Esophagus squamous epithelium (tissue), 5 donors: ENCODE measurements at regions not wholly inside any gene's neighbourhood (a gene's known extent, or its start where the extent isn't known, plus 50 kb on each side); places are given as distances from the start of the nearest gene placed in this dataset.

Experiments used
- DNase-seq: peaks from one replicate; lab custom pipeline; 2025; lab: John Stamatoyannopoulos, UW
- H3K27ac ChIP-seq, 4 donors: fragments of 200-600 bp; sonication (generic); one replicate each; pipeline ENCODE4 v1.5.1; 2016 to 2019; ENCODE audit warnings: mild to moderate bottlenecking in 1 of 4
- H3K27me3 ChIP-seq, 4 donors: fragments of 200-600 bp; sonication (generic); 1 replicate in 3 of 4; 2 replicates in 1 of 4; pipeline versions ENCODE4 v1.5.1 to v1.6.0; 2017 to 2021; ENCODE audit warnings: antibody characterized with exemption in 1 of 4
- H3K36me3 ChIP-seq, 3 donors: fragments of 200-600 bp; sonication (generic); one replicate each; pipeline ENCODE4 v1.5.1; 2016 to 2019
- H3K4me1 ChIP-seq, 3 donors: fragments of 200-600 bp; sonication (generic); one replicate each; pipeline ENCODE4 v1.5.1; 2017 to 2019
- H3K4me3 ChIP-seq, 4 donors: fragments of 200-600 bp; sonication (generic); 1 replicate in 3 of 4; 2 replicates in 1 of 4; pipeline ENCODE4 v1.5.1; 2016 to 2019; ENCODE audit warnings: mild to moderate bottlenecking in 2 of 4, moderate library complexity in 1 of 4
- H3K9me3 ChIP-seq, 3 donors: fragments of 200-600 bp; sonication (generic); one replicate each; pipeline ENCODE4 v1.5.1; 2016 to 2019
- POLR2A ChIP-seq, 4 donors: fragments of 450-650 bp; IDR thresholded peaks; one replicate each; pipeline ENCODE4 v1.6.1; 2017; ENCODE audit warnings: antibody characterized with exemption in 4 of 4, mild to moderate bottlenecking in 4 of 4, moderate library complexity in 3 of 4
- WGBS, 2 donors: methylation state at CpG; one replicate each; pipeline ENCODE4 v1.1.5; 2018; 5-methylcytosine and 5-hydroxymethylcytosine counted together
- intact Hi-C: fragments of 100-400 bp; cut with DNase I; formaldehyde crosslinking; loops from one replicate; pipeline ENCODE4 v1.15.0; 2022
- TF ChIP-seq, protein P1 (sequence below), 6 experiments: fragments of 450-650 bp in 4 of 6; fragments of 200-600 bp in 2 of 6; sonication (generic) in 2 of 6; IDR thresholded peaks; one replicate each; pipeline ENCODE4 v1.5.1; 2016 to 2019; ENCODE audit warnings: antibody characterized with exemption in 6 of 6, mild to moderate bottlenecking in 4 of 6, moderate library complexity in 4 of 6
- donor health status: DM: yes; HTN: yes; CAD: no.

GRCh38 chr5:97547430-97547829, 364.4 kb upstream of the RIOK2 start:
- H3K4me3 ChIP-seq: no peak overlapping the region
- no peaks in the 10 kb centered on the region for H3K4me1 ChIP-seq
- DNase-seq: no peak
- intact Hi-C loops: no loop called here
- 58 to 74% methylated on average over 2 of the region's 2 CpGs for WGBS, 2 donors
- no peak overlapping the region for H3K27ac ChIP-seq
- H3K9me3 ChIP-seq: no peaks in the 10 kb centered on the region
- no peaks in the 10 kb centered on the region for H3K27me3 ChIP-seq
- TF ChIP-seq POLR2A (IDR thresholded peaks at IDR 0.05): no peak
- TF ChIP-seq, protein P1, sequence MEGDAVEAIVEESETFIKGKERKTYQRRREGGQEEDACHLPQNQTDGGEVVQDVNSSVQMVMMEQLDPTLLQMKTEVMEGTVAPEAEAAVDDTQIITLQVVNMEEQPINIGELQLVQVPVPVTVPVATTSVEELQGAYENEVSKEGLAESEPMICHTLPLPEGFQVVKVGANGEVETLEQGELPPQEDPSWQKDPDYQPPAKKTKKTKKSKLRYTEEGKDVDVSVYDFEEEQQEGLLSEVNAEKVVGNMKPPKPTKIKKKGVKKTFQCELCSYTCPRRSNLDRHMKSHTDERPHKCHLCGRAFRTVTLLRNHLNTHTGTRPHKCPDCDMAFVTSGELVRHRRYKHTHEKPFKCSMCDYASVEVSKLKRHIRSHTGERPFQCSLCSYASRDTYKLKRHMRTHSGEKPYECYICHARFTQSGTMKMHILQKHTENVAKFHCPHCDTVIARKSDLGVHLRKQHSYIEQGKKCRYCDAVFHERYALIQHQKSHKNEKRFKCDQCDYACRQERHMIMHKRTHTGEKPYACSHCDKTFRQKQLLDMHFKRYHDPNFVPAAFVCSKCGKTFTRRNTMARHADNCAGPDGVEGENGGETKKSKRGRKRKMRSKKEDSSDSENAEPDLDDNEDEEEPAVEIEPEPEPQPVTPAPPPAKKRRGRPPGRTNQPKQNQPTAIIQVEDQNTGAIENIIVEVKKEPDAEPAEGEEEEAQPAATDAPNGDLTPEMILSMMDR (IDR thresholded peaks at IDR 0.05): no peak
- H3K36me3 ChIP-seq: no peaks in the 10 kb centered on the region

DNA sequence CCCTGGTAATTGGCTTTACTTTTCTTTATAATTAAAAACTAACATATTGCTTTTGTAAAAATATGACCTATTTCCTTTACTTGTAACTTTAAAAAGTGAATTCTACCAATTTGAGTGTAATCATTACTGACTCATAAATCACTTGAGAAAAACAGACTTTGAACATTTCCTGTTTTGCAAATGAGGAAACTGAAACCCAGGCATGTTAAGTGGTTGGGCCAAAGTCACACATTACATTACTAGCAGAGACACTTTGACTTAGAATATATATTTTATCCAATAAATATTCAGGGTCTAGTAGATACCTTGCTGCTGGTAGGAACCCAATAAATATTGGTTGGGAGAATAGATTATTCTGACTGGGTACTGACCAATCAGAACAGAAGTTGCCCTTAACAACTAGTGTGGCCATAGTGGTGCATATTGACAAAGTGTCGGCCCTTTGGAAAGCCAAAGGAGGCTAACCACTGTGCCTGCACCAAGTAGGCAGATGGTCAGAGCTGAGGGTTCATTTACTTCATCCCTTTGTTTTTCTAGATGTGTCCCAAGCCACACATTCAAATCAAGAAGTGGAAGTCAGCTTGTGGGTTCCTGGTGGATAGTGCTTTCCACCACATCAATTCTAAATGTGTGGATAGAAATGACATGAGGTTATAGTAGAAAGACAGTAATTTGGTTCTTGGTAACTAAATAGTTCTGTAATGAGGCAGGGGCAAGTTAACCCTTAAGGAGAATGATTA, 365.1 kb upstream of the RIOK2 start:
- intact Hi-C loops: no loop called here
- TF ChIP-seq POLR2A (IDR thresholded peaks at IDR 0.05): no peak
- TF ChIP-seq, protein P1 (IDR thresholded peaks at IDR 0.05): no peak
- Histone ChIP-seq H3K4me1 (no peaks in the 10 kb centered on the region), H3K27me3 (no peaks in the 10 kb centered on the region), H3K9me3 (no peaks in the 10 kb centered on the region), H3K27ac (no peak overlapping the region), H3K4me3 (no peak overlapping the region), H3K36me3 (no peaks in the 10 kb centered on the region)
- no peak for DNase-seq
- 56 to 100% methylated on average over 1 of the region's 1 CpG for WGBS, 2 donors

DNA sequence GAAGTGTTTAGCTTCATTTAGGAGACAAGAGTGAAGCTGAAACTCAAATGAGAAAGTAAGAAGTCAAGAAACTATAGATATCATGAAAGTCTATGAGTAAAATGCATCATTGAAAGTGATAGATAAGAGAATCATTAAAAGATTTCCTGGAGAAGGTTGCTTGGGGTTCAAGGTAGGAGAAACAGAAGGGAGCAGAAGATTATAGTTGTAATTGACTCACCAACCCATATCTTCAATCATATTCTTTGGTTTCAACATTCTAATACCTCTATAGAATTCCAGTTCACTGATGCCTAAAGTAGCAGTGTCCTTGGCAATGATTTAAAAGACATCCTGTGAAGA, 365.7 kb upstream of the RIOK2 start:
- Histone ChIP-seq H3K9me3 (no peaks in the 10 kb centered on the region), H3K36me3 (no peaks in the 10 kb centered on the region), H3K27me3 (no peaks in the 10 kb centered on the region), H3K27ac (no peak overlapping the region), H3K4me3 (no peak overlapping the region), H3K4me1 (no peaks in the 10 kb centered on the region)
- TF ChIP-seq, protein P1 (IDR thresholded peaks at IDR 0.05): no peak
- no peak for TF ChIP-seq POLR2A (IDR thresholded peaks at IDR 0.05)
- intact Hi-C loops: no loop called here
- no peak for DNase-seq

DNA sequence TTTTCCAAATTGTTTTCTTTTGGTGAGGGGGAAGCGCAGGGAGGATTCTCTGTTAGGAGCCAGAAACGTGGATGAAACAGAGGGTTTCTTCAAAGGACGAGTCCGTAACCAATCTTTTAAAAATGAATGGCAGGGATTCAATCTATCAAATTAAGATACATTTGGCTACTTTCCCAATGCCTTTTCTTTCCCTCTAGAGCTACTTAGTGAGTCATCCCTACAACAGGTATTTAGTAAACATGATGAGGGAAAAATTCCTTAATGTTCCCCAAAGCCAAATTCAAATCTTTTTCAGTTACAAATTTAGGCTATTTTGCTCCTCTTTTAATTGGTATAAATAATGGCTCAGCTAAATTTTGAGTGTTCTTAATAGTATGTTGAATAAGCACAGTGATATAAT, 366.4 kb upstream of the RIOK2 start:
- H3K4me1 ChIP-seq: no peaks in the 10 kb centered on the region
- 25 to 58% methylated on average over 4 of the region's 4 CpGs for WGBS, 2 donors
- intact Hi-C loops: no loop called here
- H3K27me3 ChIP-seq: no peaks in the 10 kb centered on the region
- no peaks in the 10 kb centered on the region for H3K9me3 ChIP-seq
- TF ChIP-seq POLR2A (IDR thresholded peaks at IDR 0.05): no peak
- TF ChIP-seq, protein P1 (IDR thresholded peaks at IDR 0.05): no peak
- DNase-seq: no peak
- no peaks in the 10 kb centered on the region for H3K36me3 ChIP-seq
- H3K4me3 ChIP-seq: no peak overlapping the region
- H3K27ac ChIP-seq: no peak overlapping the region

GRCh38 chr5:97550164-97550563, 367.1 kb upstream of the RIOK2 start:
- H3K36me3 ChIP-seq: no peaks in the 10 kb centered on the region
- no peaks in the 10 kb centered on the region for H3K27me3 ChIP-seq
- no peak overlapping the region for H3K27ac ChIP-seq
- no peak overlapping the region for H3K4me3 ChIP-seq
- no peaks in the 10 kb centered on the region for H3K4me1 ChIP-seq
- 33 to 35% methylated on average over 1 of the region's 1 CpG for WGBS, 2 donors
- TF ChIP-seq, protein P1 (IDR thresholded peaks at IDR 0.05): no peak
- no peak for TF ChIP-seq POLR2A (IDR thresholded peaks at IDR 0.05)
- intact Hi-C loops: no loop called here
- H3K9me3 ChIP-seq: no peaks in the 10 kb centered on the region
- DNase-seq: no peak
